ENCODE measurements at regions not wholly inside any gene's neighbourhood (a gene's known extent, or its start where the extent isn't known, plus 50 kb on each side); places are given as distances from the start of the nearest gene placed in this dataset.

DNA sequence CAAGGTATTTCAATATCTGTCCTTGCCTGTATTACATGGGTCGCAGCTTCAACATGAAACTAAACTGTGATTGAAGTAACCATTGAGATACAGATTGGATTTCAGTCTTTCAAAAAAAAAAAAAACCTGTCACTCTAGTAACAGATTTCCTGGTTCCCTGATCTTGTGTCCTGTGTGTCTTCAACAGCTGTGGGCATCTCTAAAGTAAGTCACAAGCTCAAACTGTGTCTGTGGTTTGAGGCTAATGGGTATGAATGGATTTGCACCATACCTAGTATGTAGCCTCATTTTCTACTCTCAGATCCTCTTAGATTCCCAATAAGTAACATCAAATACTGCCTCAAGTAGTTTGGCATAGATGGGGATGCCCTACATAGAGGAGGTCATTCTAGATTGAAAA is 300.1 kb downstream of the COG6 start:
- TF ChIP-seq CTCF (IDR thresholded peaks at IDR 0.05) (no peak), EZH2 (IDR thresholded peaks at IDR 0.05) (no peak), EZH2phosphoT487 (IDR thresholded peaks at IDR 0.05) (no peak)
